ENCODE measurements at regions not wholly inside any gene's neighbourhood (a gene's known extent, or its start where the extent isn't known, plus 50 kb on each side); places are given as distances from the start of the nearest gene placed in this dataset.

DNA sequence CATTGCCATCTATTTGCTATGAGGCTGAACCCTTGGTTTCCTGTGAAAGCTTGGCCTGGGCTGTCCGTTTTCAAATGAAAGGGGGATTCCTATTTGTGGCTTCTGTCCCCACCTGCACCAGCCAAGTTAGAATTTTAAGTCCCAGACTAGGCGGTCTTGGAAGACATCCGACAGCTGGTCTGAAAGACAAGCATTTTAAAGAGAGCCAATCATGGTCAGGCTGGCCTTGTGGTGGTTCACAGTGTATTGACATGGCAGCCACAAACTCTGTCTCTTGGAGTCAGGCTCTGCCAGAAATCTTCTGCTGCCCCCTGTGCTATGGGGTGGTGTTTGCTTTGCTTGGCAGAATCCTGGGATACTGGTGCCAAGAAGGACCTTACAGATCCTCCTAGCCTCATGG is 319.2 kb upstream of the MOCS1 start:
- TF ChIP-seq, protein P1, sequence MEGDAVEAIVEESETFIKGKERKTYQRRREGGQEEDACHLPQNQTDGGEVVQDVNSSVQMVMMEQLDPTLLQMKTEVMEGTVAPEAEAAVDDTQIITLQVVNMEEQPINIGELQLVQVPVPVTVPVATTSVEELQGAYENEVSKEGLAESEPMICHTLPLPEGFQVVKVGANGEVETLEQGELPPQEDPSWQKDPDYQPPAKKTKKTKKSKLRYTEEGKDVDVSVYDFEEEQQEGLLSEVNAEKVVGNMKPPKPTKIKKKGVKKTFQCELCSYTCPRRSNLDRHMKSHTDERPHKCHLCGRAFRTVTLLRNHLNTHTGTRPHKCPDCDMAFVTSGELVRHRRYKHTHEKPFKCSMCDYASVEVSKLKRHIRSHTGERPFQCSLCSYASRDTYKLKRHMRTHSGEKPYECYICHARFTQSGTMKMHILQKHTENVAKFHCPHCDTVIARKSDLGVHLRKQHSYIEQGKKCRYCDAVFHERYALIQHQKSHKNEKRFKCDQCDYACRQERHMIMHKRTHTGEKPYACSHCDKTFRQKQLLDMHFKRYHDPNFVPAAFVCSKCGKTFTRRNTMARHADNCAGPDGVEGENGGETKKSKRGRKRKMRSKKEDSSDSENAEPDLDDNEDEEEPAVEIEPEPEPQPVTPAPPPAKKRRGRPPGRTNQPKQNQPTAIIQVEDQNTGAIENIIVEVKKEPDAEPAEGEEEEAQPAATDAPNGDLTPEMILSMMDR (IDR thresholded peaks at IDR 0.05): no peak
- DNase-seq (ENCODE audit: low spot score): no peak
- Histone ChIP-seq H3K27ac (no peak overlapping the region), H3K27me3 (no peaks in the 10 kb centered on the region), H3K9me3 (no peaks in the 10 kb centered on the region), H3K4me1 (no peaks in the 10 kb centered on the region), H3K36me3 (no peaks in the 10 kb centered on the region), H3K4me3 (no peak overlapping the region)

DNA sequence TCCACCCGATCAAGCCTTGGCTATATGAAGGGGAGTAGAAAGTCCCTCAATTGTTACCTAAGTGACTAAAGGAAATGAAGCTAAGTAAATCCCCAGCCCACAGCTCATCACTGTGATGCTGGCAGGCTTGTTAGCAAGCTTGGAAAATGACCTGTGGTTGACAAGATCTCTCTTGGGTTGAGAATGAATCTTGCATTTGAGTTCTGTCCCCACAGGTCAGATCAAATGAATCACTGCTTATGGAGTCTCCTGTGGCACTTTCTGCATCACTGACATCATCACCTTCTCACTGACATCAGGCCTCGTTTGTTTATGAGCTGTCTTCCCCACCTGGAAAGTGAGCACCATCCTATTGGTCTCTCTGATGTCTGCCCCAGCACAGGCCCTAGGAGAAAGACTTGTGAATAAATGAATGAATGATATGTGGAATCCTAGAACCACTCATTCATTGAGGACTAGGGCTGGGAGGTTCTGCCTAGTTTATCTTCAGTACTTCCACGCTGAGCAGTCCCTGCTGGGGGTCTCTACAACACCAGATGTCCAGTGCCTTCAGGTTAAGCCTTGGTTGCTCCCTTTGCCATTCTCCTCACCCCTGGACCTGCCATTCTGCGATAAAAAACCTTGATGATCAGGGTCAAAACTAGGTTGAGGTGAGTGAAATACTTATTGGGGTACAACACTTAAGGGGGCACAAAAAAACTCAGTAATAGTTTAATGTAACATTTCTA is 318.4 kb upstream of the MOCS1 start:
- DNase-seq (ENCODE audit: low spot score): no peak
- no peaks in the 10 kb centered on the region for H3K27me3 ChIP-seq

GRCh38 chr6:40251637-40252300 is 317.5 kb upstream of the MOCS1 start:
- Histone ChIP-seq H3K27me3 (no peaks in the 10 kb centered on the region), H3K27ac (no peak overlapping the region), H3K36me3 (no peaks in the 10 kb centered on the region), H3K4me3 (no peak overlapping the region), H3K4me1 (no peaks in the 10 kb centered on the region), H3K9me3 (no peaks in the 10 kb centered on the region)
- TF ChIP-seq, protein P1 (IDR thresholded peaks at IDR 0.05): no peak
- no peak for DNase-seq (ENCODE audit: low spot score)

More for the DNA sequence above, 318.4 kb upstream of the MOCS1 start:
- no peaks in the 10 kb centered on the region for H3K36me3 ChIP-seq
- no peak overlapping the region for H3K4me3 ChIP-seq
- TF ChIP-seq, protein P1 (IDR thresholded peaks at IDR 0.05): no peak
- H3K9me3 ChIP-seq: no peaks in the 10 kb centered on the region
- no peak overlapping the region for H3K27ac ChIP-seq
- no peaks in the 10 kb centered on the region for H3K4me1 ChIP-seq

DNA sequence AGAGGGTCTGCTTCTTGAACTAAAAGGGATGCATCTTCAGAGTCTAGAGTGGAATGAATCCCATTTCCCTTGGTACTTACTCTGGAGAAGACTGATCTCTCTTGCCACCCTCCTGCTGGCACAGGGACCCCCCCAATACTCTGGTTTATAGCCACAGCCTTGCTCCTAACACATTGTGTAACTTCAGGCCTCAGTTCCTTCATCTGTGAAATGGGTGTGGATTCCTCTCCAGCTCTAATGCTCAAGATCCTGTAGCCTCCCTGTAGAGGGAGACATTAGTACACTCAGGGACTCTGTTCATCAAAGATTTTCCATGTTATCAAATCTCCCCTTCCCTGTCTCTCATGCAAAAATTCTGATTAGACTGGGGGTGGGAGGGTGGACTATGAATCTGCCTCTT is 315.7 kb upstream of the MOCS1 start:
- H3K27me3 ChIP-seq: no peaks in the 10 kb centered on the region
- TF ChIP-seq, protein P1 (IDR thresholded peaks at IDR 0.05): no peak
- no peak overlapping the region for H3K27ac ChIP-seq
- peak; percentile 0 for DNase-seq (ENCODE audit: low spot score)
- H3K4me3 ChIP-seq: no peak overlapping the region
- no peaks in the 10 kb centered on the region for H3K9me3 ChIP-seq
- H3K4me1 ChIP-seq: no peaks in the 10 kb centered on the region
- H3K36me3 ChIP-seq: no peaks in the 10 kb centered on the region

- Histone ChIP-seq H3K27ac (no peak overlapping the region), H3K4me1 (no peaks in the 10 kb centered on the region), H3K9me3 (peaks cover 0 to 4% of the 10 kb centered on the region in 2 donors), H3K4me3 (no peak overlapping the region), H3K36me3 (no peaks in the 10 kb centered on the region), H3K27me3 (no peaks in the 10 kb centered on the region)
- DNase-seq (ENCODE audit: low spot score): no peak
- TF ChIP-seq, protein P1 (IDR thresholded peaks at IDR 0.05): no peak
These were observed 313.4 kb upstream of the MOCS1 start for GRCh38 chr6:40247516-40248115.

Measured in right atrium auricular region (tissue), 2 donors.